ENCODE measurements at regions not wholly inside any gene's neighbourhood (a gene's known extent, or its start where the extent isn't known, plus 50 kb on each side); places are given as distances from the start of the nearest gene placed in this dataset.
"Not testable (repeated sequence)": the region's sequence is repeated elsewhere in the genome, so short reads cannot be mapped to it uniquely, and the experiment has no call there.

GRCh38 chr12:13924286-13924685 lies 57.1 kb downstream of the GRIN2B start:
- DNase-seq, result no peak

- DNase-seq, result no peak
Observed at GRCh38 chr12:13918897-13919296, 62.5 kb downstream of the GRIN2B start.

GRCh38 chr12:13915096-13915495 lies 66.3 kb downstream of the GRIN2B start:
- DNase-seq, result no peak

GRCh38 chr12:13913371-13913770 lies 68.0 kb downstream of the GRIN2B start:
- DNase-seq, result no peak

GRCh38 chr12:13911756-13912554 lies 69.4 kb downstream of the GRIN2B start:
- no peak for DNase-seq

GRCh38 chr12:13905794-13906193 lies 75.6 kb downstream of the GRIN2B start:
- no peak for DNase-seq

GRCh38 chr12:13900718-13901117 lies 80.7 kb downstream of the GRIN2B start:
- no peak for DNase-seq

GRCh38 chr12:13898387-13898786 lies 83.0 kb downstream of the GRIN2B start:
- not testable (repeated sequence) for DNase-seq

- DNase-seq, result no peak
Observed at GRCh38 chr12:13897811-13898210, 83.6 kb downstream of the GRIN2B start.

- no peak for DNase-seq
Observed at GRCh38 chr12:13896063-13896626, 85.3 kb downstream of the GRIN2B start.

- no peak for DNase-seq
Observed at GRCh38 chr12:13891902-13892301, 89.5 kb downstream of the GRIN2B start.

GRCh38 chr12:13890943-13891342 lies 90.5 kb downstream of the GRIN2B start:
- DNase-seq, result no peak

GRCh38 chr12:13887779-13888388 lies 93.5 kb downstream of the GRIN2B start:
- DNase-seq, result no peak

- no peak for DNase-seq
Observed at GRCh38 chr12:13882176-13882575, 99.2 kb downstream of the GRIN2B start.

GRCh38 chr12:13880613-13881012 lies 100.8 kb downstream of the GRIN2B start:
- DNase-seq, result no peak

- DNase-seq, result no peak
Observed at GRCh38 chr12:13875744-13876143, 105.7 kb downstream of the GRIN2B start.

GRCh38 chr12:13870255-13870654 lies 111.1 kb downstream of the GRIN2B start:
- no peak for DNase-seq

GRCh38 chr12:13864081-13864673 lies 117.2 kb downstream of the GRIN2B start:
- DNase-seq, result peak; percentile 37

GRCh38 chr12:13857750-13858149 lies 123.7 kb downstream of the GRIN2B start:
- DNase-seq, result no peak

- DNase-seq, result no peak
Observed at GRCh38 chr12:13853471-13853870, 127.9 kb downstream of the GRIN2B start.

- DNase-seq, result no peak
Observed at GRCh38 chr12:13851828-13852227, 129.6 kb downstream of the GRIN2B start.

GRCh38 chr12:13849456-13849855 lies 131.9 kb downstream of the GRIN2B start:
- DNase-seq, result no peak

GRCh38 chr12:13843841-13844240 lies 137.6 kb downstream of the GRIN2B start:
- DNase-seq, result no peak

GRCh38 chr12:13841358-13841757 lies 140.0 kb downstream of the GRIN2B start:
- DNase-seq, result no peak
